IgD-negative memory B cell (primary cell): ENCODE measurements at regions not wholly inside any gene's neighbourhood (a gene's known extent, or its start where the extent isn't known, plus 50 kb on each side); places are given as distances from the start of the nearest gene placed in this dataset.
"Not testable (repeated sequence)": the region's sequence is repeated elsewhere in the genome, so short reads cannot be mapped to it uniquely, and the experiment has no call there.

ENCODE experiments used
- H3K27ac Mint-ChIP-seq, 3 donors: one replicate each; pipeline ENCODE4 v1.8.0; 2020 to 2022; ENCODE audit warnings: mild to moderate bottlenecking in 3 of 3, mixed read lengths in 3 of 3, moderate library complexity in 1 of 3
- H3K27me3 Mint-ChIP-seq: one replicate; pipeline ENCODE4 v1.8.0; 2021; ENCODE audit warnings: mixed read lengths
- H3K36me3 Mint-ChIP-seq: one replicate; pipeline ENCODE4 v1.8.0; 2020; ENCODE audit warnings: mild to moderate bottlenecking, mixed read lengths
- H3K4me1 Mint-ChIP-seq, 3 donors: one replicate each; pipeline ENCODE4 v1.8.0; 2020 to 2022; ENCODE audit warnings: mixed read lengths in 3 of 3, mild to moderate bottlenecking in 1 of 3
- H3K4me3 Mint-ChIP-seq, 4 donors: one replicate each; pipeline ENCODE4 v1.8.0; 2020 to 2022; ENCODE audit warnings: mild to moderate bottlenecking in 4 of 4, mixed read lengths in 4 of 4, moderate library complexity in 3 of 4
- H3K9me3 Mint-ChIP-seq, 3 donors: one replicate each; pipeline ENCODE4 v1.8.0; 2020 to 2021; ENCODE audit warnings: mixed read lengths in 3 of 3, mild to moderate bottlenecking in 1 of 3

DNA sequence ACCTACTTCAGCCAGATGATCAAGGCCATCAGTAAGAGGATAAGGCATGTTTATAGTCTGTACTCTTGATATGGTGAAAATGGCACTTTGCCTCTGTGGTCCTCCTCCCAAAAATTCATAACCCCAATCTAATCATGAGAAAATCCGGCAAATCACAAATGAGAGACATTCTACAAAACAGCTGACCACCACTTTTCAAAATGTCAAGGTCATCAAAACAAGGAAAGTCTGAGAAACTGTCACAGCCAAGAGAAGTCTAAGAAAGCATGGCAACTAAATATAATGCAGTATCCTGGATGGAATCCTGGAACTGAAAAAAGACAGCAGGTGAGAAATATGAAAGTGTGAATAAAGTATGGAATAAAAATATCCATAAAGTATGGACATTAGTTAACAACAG, 226.6 kb upstream of the INTU start:
- no peak overlapping the region for H3K27ac Mint-ChIP-seq
- no peaks in the 10 kb centered on the region for H3K4me1 Mint-ChIP-seq
- H3K36me3 Mint-ChIP-seq: no peaks in the 10 kb centered on the region
- H3K4me3 Mint-ChIP-seq: no peak overlapping the region
- no peaks in the 10 kb centered on the region for H3K27me3 Mint-ChIP-seq
- H3K9me3 Mint-ChIP-seq: peaks cover 2 to 18% (median 3%) of the 10 kb centered on the region in 3 donors

DNA sequence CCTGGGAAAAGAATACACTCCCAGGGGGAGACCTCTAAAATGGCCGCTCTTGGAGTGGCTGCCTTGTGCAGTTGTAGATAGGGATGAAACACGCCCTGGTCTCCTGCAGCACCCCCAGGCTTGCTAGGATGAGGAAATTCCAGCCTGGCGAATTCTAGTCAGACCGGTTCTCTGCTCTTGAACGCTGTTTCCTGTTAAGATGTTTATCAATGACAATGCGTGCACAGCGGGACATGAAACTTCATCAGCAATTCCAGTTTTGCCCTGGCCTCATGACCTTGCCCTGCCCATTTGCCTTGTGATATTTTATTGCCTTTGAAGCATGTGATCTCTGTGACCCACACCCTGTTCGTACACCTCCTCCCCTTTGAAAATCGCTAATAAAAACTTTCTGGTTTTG, 225.2 kb upstream of the INTU start:
- H3K36me3 Mint-ChIP-seq: not testable (repeated sequence)

DNA sequence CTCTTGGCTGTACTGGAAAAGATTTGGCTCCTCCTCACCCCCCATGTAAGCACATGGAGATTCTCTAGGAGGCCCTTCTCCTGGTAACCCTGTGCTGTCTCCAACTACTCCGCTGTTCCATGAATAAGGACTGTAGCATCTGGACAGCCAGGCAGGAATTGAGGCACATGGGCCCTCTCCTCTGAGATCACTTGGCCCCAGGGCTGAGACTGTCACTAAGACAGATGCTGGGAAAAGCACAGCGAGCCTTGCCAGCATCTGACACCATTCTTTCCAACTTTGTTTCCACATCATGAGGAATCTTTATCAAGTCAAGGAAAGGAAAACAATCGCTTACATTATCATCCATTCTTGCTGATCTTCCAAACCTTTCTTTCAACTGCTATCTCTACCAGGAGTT, 222.6 kb upstream of the INTU start:
- Mint-ChIP-seq H3K4me3 (no peak overlapping the region), H3K4me1 (no peaks in the 10 kb centered on the region), H3K27me3 (no peaks in the 10 kb centered on the region), H3K36me3 (no peaks in the 10 kb centered on the region), H3K9me3 (peaks cover 3 to 18% (median 4%) of the 10 kb centered on the region in 3 donors), H3K27ac (no peak overlapping the region)

More for the DNA sequence above, 225.2 kb upstream of the INTU start:
- H3K27me3 Mint-ChIP-seq, H3K4me3 Mint-ChIP-seq, H3K4me1 Mint-ChIP-seq, H3K27ac Mint-ChIP-seq: not testable (repeated sequence)
- H3K9me3 Mint-ChIP-seq: peaks cover 3 to 18% (median 4%) of the 10 kb centered on the region in 3 donors

DNA sequence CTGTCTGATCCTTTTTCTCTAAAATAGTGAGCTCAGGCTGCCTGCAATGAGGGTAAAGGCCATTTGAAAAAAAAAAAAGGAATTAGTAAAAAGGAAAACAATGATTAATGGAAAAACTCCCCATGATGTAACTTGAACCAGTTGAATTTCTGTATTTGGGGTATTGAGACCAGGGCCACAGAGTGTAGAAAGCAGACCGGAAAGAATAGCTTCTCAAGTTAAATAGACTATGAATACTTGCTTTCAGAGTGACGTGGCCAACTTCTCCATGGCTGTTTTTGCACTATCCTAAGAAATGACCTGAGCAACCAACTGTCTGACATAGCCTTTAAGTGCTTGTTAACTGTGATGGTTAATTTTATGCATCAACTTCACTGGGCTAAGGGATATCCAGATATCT, 222.1 kb upstream of the INTU start:
- Mint-ChIP-seq H3K27ac (no peak overlapping the region), H3K4me1 (no peaks in the 10 kb centered on the region), H3K36me3 (no peaks in the 10 kb centered on the region), H3K4me3 (peak overlapping the region in 1 of 4 donors; percentile 8), H3K27me3 (no peaks in the 10 kb centered on the region), H3K9me3 (peaks cover 3 to 18% (median 4%) of the 10 kb centered on the region in 3 donors)

GRCh38 chr4:127414951-127415606, 217.7 kb upstream of the INTU start:
- no peaks in the 10 kb centered on the region for H3K27me3 Mint-ChIP-seq
- no peak overlapping the region for H3K4me3 Mint-ChIP-seq
- H3K4me1 Mint-ChIP-seq: no peaks in the 10 kb centered on the region
- H3K36me3 Mint-ChIP-seq: no peaks in the 10 kb centered on the region
- peaks cover 0 to 2% (median 0%) of the 10 kb centered on the region in 3 donors for H3K9me3 Mint-ChIP-seq
- H3K27ac Mint-ChIP-seq: no peak overlapping the region

DNA sequence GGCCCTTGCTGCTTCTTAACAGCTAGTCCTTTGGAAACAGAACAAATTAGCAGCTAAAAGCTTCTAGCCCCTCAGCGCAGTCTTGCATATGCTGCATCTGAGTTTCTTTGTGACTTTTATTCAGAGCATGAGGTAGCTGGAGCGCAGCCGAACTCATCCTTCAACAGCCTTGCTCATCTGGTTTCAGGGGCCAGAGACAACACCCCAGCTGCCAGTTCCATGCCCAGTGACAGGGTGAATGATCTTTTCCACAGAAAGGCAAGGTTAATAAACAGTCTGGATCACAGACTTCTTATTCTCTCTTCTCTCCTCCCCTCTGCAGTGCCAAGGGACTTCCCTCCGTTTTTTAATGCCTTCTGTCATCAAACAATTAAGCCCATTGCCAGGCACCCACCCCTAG, 216.6 kb upstream of the INTU start:
- Mint-ChIP-seq H3K4me1 (no peaks in the 10 kb centered on the region), H3K9me3 (peaks cover 0 to 2% (median 0%) of the 10 kb centered on the region in 3 donors), H3K27me3 (no peaks in the 10 kb centered on the region), H3K27ac (no peak overlapping the region), H3K36me3 (no peaks in the 10 kb centered on the region), H3K4me3 (no peak overlapping the region)

DNA sequence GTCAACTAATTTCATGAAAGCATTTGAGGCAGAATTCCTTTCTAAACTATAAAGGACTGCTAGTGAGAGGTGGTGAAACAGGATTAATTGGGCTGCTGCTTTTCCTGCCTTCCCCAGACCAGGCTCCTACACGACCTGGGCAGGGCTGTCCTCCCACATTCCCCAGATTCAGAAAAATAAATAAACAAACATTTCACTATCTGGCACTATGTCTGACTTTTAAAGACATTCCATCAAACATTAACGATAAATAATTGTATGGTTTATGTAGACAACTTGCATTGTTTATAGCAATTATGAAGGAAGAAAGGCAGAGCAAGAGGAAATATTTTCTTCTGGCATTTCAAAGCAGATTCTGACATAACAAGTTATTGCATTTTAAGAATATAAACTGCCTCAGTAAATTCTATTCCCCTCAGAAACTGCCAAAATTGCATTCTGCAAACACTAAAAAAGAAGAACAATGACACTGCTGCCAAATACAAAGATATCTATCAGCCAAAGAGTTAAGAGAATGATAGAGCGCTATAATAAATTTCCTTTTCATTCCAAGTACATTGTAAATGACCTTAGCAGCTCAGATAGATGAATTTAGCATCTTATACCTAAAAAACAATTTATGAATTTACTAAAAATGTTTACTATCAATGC, 214.7 kb upstream of the INTU start:
- H3K4me1 Mint-ChIP-seq: no peaks in the 10 kb centered on the region
- no peak overlapping the region for H3K4me3 Mint-ChIP-seq
- no peak overlapping the region for H3K27ac Mint-ChIP-seq
- H3K9me3 Mint-ChIP-seq: no peaks in the 10 kb centered on the region
- H3K36me3 Mint-ChIP-seq: no peaks in the 10 kb centered on the region
- no peaks in the 10 kb centered on the region for H3K27me3 Mint-ChIP-seq

DNA sequence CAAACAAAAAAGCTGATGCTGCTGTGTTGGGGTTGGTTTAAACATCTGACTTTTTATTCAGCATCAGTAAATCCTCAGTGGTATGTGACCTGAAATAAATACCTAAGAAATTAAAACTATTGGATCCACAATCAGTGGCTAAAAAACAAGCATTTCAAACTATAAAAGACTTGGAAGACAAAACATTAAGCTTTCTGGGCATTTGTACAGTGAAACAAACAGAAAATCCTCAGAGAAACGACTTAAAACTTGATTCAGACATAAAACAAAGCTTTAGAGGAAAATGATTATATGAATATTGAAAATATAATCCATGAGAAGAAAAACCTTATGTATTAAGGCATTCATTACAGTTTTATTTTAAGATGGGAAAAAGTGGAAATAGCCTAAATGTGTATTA, 213.3 kb upstream of the INTU start:
- no peaks in the 10 kb centered on the region for H3K9me3 Mint-ChIP-seq
- H3K4me3 Mint-ChIP-seq: no peak overlapping the region
- no peaks in the 10 kb centered on the region for H3K36me3 Mint-ChIP-seq
- no peak overlapping the region for H3K27ac Mint-ChIP-seq
- H3K4me1 Mint-ChIP-seq: no peaks in the 10 kb centered on the region
- H3K27me3 Mint-ChIP-seq: no peaks in the 10 kb centered on the region

DNA sequence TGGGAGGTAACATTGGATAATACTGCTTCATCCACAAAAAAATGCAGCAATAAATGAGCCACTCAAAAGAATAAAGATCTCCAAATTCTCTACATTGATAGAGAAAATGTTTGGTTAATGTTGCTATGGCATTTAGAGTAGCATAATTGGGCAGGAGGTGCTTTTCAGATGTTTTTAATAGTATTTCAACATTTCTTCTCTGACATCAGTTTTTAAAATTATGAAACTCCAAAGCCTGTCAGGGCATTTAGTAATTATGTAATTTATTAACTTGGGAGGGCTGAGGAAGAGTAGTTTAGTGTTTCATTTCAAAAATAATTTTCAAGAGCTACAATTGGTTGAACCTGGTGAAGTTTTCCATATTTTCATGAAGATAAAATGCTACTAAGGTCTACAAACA, 211.3 kb upstream of the INTU start:
- Mint-ChIP-seq H3K9me3 (peaks cover 0 to under 1% (median 0%) of the 10 kb centered on the region in 3 donors), H3K27ac (no peak overlapping the region), H3K4me3 (no peak overlapping the region), H3K27me3 (no peaks in the 10 kb centered on the region), H3K36me3 (no peaks in the 10 kb centered on the region), H3K4me1 (no peaks in the 10 kb centered on the region)

- no peaks in the 10 kb centered on the region for H3K4me1 Mint-ChIP-seq
- no peak overlapping the region for H3K4me3 Mint-ChIP-seq
- no peaks in the 10 kb centered on the region for H3K36me3 Mint-ChIP-seq
- H3K27ac Mint-ChIP-seq: no peak overlapping the region
- H3K9me3 Mint-ChIP-seq: peaks cover 0 to 6% (median 4%) of the 10 kb centered on the region in 3 donors
- H3K27me3 Mint-ChIP-seq: no peaks in the 10 kb centered on the region
These were observed 207.4 kb upstream of the INTU start for GRCh38 chr4:127425202-127425845.

DNA sequence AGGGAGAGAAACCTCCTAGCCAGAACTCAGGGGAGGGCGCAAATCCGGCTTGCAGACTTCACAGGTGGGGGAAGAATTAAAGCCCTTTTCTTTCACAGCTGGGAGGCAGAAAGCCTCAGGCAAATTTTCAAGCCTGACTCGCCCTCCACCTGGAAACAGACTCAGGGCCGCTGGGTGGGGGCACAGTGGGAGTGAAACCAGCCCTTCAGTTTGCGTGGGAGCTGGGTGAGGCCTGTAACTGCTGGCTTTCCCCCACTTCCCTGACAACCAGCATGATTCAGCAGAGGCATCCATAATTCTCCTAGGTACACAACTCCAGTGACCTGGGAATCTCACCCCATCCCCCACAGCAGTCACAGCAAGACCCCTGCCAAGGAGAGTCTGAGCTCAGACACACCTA, 206.9 kb upstream of the INTU start:
- Mint-ChIP-seq H3K27me3 (no peaks in the 10 kb centered on the region), H3K9me3 (peaks cover 0 to 6% (median 4%) of the 10 kb centered on the region in 3 donors), H3K27ac (no peak overlapping the region), H3K4me1 (no peaks in the 10 kb centered on the region), H3K36me3 (no peaks in the 10 kb centered on the region), H3K4me3 (no peak overlapping the region)

DNA sequence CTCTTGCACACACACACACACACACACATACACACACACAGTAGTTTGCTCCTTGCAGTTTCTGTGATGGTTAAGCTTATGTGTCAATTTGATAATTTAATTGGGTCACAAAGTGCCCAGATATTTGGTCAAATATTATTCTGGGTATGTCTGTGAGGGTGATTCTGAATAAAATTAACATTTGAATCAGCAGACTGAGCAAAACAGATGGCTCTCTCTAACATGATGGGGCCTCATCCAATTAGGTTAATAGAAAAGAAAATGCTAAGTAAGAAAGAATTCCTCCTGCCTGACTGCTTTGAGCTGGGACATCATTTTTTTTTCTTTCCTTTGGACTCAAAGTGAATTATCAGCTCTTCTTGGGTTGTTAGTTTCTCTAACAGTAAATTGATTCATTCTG, 191.2 kb upstream of the INTU start:
- no peaks in the 10 kb centered on the region for H3K36me3 Mint-ChIP-seq
- no peak overlapping the region for H3K27ac Mint-ChIP-seq
- no peaks in the 10 kb centered on the region for H3K27me3 Mint-ChIP-seq
- H3K4me1 Mint-ChIP-seq: peaks cover 0 to 2% (median 0%) of the 10 kb centered on the region in 3 donors
- H3K9me3 Mint-ChIP-seq: peaks cover 0 to 6% (median 4%) of the 10 kb centered on the region in 3 donors
- no peak overlapping the region for H3K4me3 Mint-ChIP-seq

GRCh38 chr4:127445471-127445870, 187.3 kb upstream of the INTU start:
- peaks cover 0 to 2% (median 0%) of the 10 kb centered on the region in 3 donors for H3K9me3 Mint-ChIP-seq
- H3K36me3 Mint-ChIP-seq: no peaks in the 10 kb centered on the region
- no peak overlapping the region for H3K4me3 Mint-ChIP-seq
- H3K27me3 Mint-ChIP-seq: no peaks in the 10 kb centered on the region
- H3K27ac Mint-ChIP-seq: no peak overlapping the region
- peaks cover 0 to 2% (median 0%) of the 10 kb centered on the region in 3 donors for H3K4me1 Mint-ChIP-seq

DNA sequence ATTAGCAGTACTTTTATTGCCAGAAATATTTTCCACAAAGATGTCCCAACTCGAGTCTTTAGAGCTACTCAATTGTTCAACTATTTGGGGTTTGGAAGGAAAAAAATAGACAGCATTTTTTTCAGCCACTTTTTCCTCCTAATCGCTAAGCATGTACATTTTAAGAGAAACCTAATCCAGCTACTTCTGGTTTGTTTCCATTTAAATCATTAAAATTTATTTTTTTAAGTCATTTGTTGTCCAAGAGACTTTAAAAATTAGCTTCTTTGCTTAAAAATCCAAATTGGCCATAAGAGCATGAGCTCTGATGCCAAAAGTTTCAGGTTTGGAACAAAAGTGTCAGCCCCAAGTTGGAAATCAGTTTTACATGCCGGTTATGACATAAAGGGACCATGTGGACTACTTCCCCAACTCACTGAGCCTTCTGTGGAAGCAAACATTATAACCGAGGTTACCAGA, 186.3 kb upstream of the INTU start:
- H3K27ac Mint-ChIP-seq: no peak overlapping the region
- no peak overlapping the region for H3K4me3 Mint-ChIP-seq
- peaks cover 0 to 2% (median 0%) of the 10 kb centered on the region in 3 donors for H3K9me3 Mint-ChIP-seq
- no peaks in the 10 kb centered on the region for H3K36me3 Mint-ChIP-seq
- peaks cover 0 to 2% (median 0%) of the 10 kb centered on the region in 3 donors for H3K4me1 Mint-ChIP-seq
- H3K27me3 Mint-ChIP-seq: no peaks in the 10 kb centered on the region

DNA sequence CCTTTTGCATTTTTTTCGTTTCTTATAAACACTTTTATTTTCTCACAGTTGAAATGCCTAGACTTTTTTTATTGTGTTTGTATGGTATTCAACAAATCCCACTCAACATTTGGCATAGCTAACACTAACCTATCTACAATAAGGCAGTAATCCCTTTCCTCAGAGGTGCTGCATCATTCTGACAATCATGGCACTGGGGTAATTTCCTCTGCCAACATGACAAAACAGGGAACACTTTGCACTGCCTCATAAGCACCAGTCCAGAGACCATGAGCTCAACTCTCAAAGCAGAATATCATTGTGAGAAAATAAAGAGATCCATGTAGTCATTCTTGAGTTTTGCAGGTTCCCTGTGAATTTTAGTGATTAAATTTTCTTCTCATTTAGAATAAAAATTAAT, 183.8 kb upstream of the INTU start:
- no peaks in the 10 kb centered on the region for H3K4me1 Mint-ChIP-seq
- H3K36me3 Mint-ChIP-seq: no peaks in the 10 kb centered on the region
- no peak overlapping the region for H3K27ac Mint-ChIP-seq
- H3K4me3 Mint-ChIP-seq: no peak overlapping the region
- H3K27me3 Mint-ChIP-seq: no peaks in the 10 kb centered on the region
- peaks cover 0 to 2% (median 0%) of the 10 kb centered on the region in 3 donors for H3K9me3 Mint-ChIP-seq
